Tibial artery (tissue), 4 donors: ENCODE measurements at regions not wholly inside any gene's neighbourhood (a gene's known extent, or its start where the extent isn't known, plus 50 kb on each side); places are given as distances from the start of the nearest gene placed in this dataset.

ENCODE experiments used
- DNase-seq, 2 donors: peaks; one replicate each; pipeline ENCODE4 v3.0.0-alpha.2; 2019
- H3K27ac ChIP-seq, 2 donors: fragments of 200-600 bp; sonication (generic) in 1 of 2; 1 replicate in 1 of 2; 2 replicates in 1 of 2; pipeline ENCODE4 v1.5.1; 2018 to 2019; ENCODE audit warnings: mild to moderate bottlenecking in 1 of 2
- H3K27me3 ChIP-seq, 2 donors: fragments of 200-600 bp; sonication (generic) in 1 of 2; one replicate each; pipeline versions ENCODE4 v1.5.1 to v1.6.0; 2016 to 2019
- H3K36me3 ChIP-seq, 3 donors: fragments of 200-600 bp; sonication (generic) in 2 of 3; one replicate each; pipeline ENCODE4 v1.5.1; 2016 to 2019; ENCODE audit warnings: mild to moderate bottlenecking in 2 of 3
- H3K4me1 ChIP-seq, 4 donors: fragments of 200-600 bp; sonication (generic) in 2 of 4; 1 replicate in 3 of 4; 2 replicates in 1 of 4; pipeline ENCODE4 v1.5.1; 2016 to 2019
- H3K4me3 ChIP-seq, 2 donors: fragments of 200-600 bp; sonication (generic) in 1 of 2; 1 replicate in 1 of 2; 2 replicates in 1 of 2; pipeline ENCODE4 v1.5.1; 2018 to 2019; ENCODE audit warnings: mild to moderate bottlenecking in 2 of 2
- H3K9me3 ChIP-seq, 3 donors: fragments of 200-600 bp; sonication (generic) in 1 of 3; one replicate each; pipeline ENCODE4 v1.5.1; 2016 to 2019
- intact Hi-C: fragments of 100-400 bp; cut with DNase I; formaldehyde crosslinking; loops from one replicate; pipeline ENCODE4 v1.15.0; 2023; ENCODE audit warnings: low total_unique reads
- TF ChIP-seq, protein P1 (sequence below), 2 experiments: fragments of 200-600 bp in 1 of 2; fragments of 450-650 bp in 1 of 2; IDR thresholded peaks; one replicate each; pipeline ENCODE4 v1.5.1; 2017 to 2019; ENCODE audit warnings: antibody characterized with exemption in 2 of 2, mild to moderate bottlenecking in 1 of 2, moderate library complexity in 1 of 2

- no peak for DNase-seq
- Histone ChIP-seq H3K9me3 (no peaks in the 10 kb centered on the region), H3K4me3 (no peak overlapping the region), H3K27ac (no peak overlapping the region), H3K36me3 (no peaks in the 10 kb centered on the region), H3K4me1 (no peaks in the 10 kb centered on the region), H3K27me3 (no peaks in the 10 kb centered on the region)
- intact Hi-C loops = no loop called here
- TF ChIP-seq, protein P1, sequence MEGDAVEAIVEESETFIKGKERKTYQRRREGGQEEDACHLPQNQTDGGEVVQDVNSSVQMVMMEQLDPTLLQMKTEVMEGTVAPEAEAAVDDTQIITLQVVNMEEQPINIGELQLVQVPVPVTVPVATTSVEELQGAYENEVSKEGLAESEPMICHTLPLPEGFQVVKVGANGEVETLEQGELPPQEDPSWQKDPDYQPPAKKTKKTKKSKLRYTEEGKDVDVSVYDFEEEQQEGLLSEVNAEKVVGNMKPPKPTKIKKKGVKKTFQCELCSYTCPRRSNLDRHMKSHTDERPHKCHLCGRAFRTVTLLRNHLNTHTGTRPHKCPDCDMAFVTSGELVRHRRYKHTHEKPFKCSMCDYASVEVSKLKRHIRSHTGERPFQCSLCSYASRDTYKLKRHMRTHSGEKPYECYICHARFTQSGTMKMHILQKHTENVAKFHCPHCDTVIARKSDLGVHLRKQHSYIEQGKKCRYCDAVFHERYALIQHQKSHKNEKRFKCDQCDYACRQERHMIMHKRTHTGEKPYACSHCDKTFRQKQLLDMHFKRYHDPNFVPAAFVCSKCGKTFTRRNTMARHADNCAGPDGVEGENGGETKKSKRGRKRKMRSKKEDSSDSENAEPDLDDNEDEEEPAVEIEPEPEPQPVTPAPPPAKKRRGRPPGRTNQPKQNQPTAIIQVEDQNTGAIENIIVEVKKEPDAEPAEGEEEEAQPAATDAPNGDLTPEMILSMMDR (IDR thresholded peaks at IDR 0.05) = no peak
Observed at GRCh38 chr2:136301006-136301405, 183.1 kb upstream of the CXCR4 start.

GRCh38 chr2:136298631-136299030 is 180.7 kb upstream of the CXCR4 start:
- Histone ChIP-seq H3K27ac (no peak overlapping the region), H3K4me1 (no peaks in the 10 kb centered on the region), H3K36me3 (no peaks in the 10 kb centered on the region), H3K27me3 (no peaks in the 10 kb centered on the region), H3K9me3 (no peaks in the 10 kb centered on the region), H3K4me3 (no peak overlapping the region)
- no peak for DNase-seq
- TF ChIP-seq, protein P1 (IDR thresholded peaks at IDR 0.05) = no peak
- intact Hi-C loops = no loop called here

DNA sequence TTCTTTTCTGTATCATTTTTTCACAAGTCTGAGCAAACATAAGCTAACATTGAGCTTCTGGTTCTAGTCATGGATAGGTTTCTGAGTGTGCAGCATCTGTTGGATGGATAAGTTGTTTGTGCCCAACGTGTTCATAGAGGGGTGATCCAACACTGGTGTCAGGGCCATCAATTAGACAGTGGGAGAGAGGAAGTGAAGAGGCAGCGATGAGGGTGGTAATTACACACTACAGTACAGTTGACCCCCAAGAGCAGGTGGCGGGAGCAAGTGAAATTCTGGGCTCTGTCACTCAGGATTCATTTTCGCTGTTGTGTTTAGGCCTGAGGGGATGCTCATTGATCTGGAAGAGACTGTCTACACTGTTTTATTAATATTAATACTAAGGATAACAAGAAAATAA is 180.0 kb upstream of the CXCR4 start:
- DNase-seq = no peak
- Histone ChIP-seq H3K36me3 (no peaks in the 10 kb centered on the region), H3K27ac (no peak overlapping the region), H3K4me3 (no peak overlapping the region), H3K9me3 (no peaks in the 10 kb centered on the region), H3K27me3 (no peaks in the 10 kb centered on the region), H3K4me1 (no peaks in the 10 kb centered on the region)
- intact Hi-C loops = no loop called here
- TF ChIP-seq, protein P1 (IDR thresholded peaks at IDR 0.05) = no peak

DNA sequence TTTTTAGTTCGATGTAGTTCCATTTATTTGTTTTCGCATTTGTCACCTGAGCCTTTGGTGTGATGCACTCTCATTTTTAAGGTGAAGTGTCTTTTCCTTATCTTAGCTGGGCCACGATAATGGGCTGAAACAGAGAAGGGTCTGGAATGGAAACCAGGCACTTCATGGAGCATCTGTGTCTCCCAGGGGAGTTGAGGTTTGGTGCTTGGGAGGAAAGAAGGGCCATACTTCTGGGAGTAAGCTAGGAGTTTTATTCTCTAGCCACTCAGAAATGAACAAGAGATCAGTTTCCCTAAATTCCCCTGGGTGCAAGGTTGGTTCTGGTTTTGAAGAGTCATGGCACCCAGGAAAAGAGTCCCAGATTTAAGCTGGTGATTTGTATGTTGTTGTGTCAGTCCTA is 179.4 kb upstream of the CXCR4 start:
- H3K4me1 ChIP-seq = no peaks in the 10 kb centered on the region
- H3K27ac ChIP-seq = no peak overlapping the region
- intact Hi-C loops = no loop called here
- DNase-seq = no peak
- no peaks in the 10 kb centered on the region for H3K9me3 ChIP-seq
- TF ChIP-seq, protein P1 (IDR thresholded peaks at IDR 0.05) = no peak
- H3K4me3 ChIP-seq = no peak overlapping the region
- no peaks in the 10 kb centered on the region for H3K36me3 ChIP-seq
- H3K27me3 ChIP-seq = no peaks in the 10 kb centered on the region

- no peaks in the 10 kb centered on the region for H3K9me3 ChIP-seq
- no peaks in the 10 kb centered on the region for H3K27me3 ChIP-seq
- intact Hi-C loops = no loop called here
- no peak overlapping the region for H3K4me3 ChIP-seq
- no peaks in the 10 kb centered on the region for H3K4me1 ChIP-seq
- TF ChIP-seq, protein P1 (IDR thresholded peaks at IDR 0.05) = no peak
- no peak for DNase-seq
- no peaks in the 10 kb centered on the region for H3K36me3 ChIP-seq
- H3K27ac ChIP-seq = no peak overlapping the region
Observed at GRCh38 chr2:136295168-136295567, 177.2 kb upstream of the CXCR4 start.

DNA sequence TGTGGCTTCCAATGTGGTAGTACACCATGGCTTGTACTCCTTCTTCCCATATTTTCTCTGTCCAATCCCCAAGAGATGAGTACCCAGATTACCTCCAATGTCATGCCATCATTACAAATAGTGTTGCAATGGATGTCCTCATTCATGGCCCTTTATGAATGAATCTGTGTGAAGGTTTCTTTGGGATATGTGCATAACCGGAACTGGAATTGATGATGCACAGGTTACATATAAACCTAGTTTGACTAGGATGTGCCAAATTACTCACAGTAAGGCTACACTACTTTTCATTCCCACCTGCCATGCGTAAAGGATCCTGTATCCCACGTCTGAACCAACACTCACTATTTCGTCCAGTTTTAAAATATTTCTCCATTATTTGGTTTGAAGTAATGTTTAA is 173.9 kb upstream of the CXCR4 start:
- intact Hi-C loops = no loop called here
- Histone ChIP-seq H3K4me3 (no peak overlapping the region), H3K4me1 (no peaks in the 10 kb centered on the region), H3K9me3 (no peaks in the 10 kb centered on the region), H3K36me3 (no peaks in the 10 kb centered on the region), H3K27ac (no peak overlapping the region), H3K27me3 (no peaks in the 10 kb centered on the region)
- TF ChIP-seq, protein P1 (IDR thresholded peaks at IDR 0.05) = no peak
- no peak for DNase-seq
